Fibroblast of lung (primary cell): ENCODE measurements at regions not wholly inside any gene's neighbourhood (a gene's known extent, or its start where the extent isn't known, plus 50 kb on each side); places are given as distances from the start of the nearest gene placed in this dataset.

Source experiments
- DNase-seq, 2 donors: peaks; one replicate each; pipeline versions ENCODE4 v3.0.0 to v3.0.0-alpha.2; 2010; ENCODE audit warnings: low read depth in 2 of 2
- H2AFZ ChIP-seq: 2 replicates; pipeline ENCODE4 v1.5.1; 2012; ENCODE audit warnings: low read length, control low read depth, inconsistent platforms
- H3K27ac ChIP-seq: 2 replicates; pipeline ENCODE4 v1.5.1; 2011; ENCODE audit warnings: low read length, control low read depth; ENCODE audit not compliant: insufficient read depth
- H3K27me3 ChIP-seq: 2 replicates; pipeline ENCODE4 v1.5.1; 2011; ENCODE audit warnings: mild to moderate bottlenecking, low read length; ENCODE audit not compliant: control insufficient read depth, insufficient read depth
- H3K36me3 ChIP-seq: 2 replicates; pipeline ENCODE4 v1.5.1; 2011; ENCODE audit warnings: low read length; ENCODE audit not compliant: control insufficient read depth, insufficient read depth
- H3K4me1 ChIP-seq: 2 replicates; pipeline ENCODE4 v1.5.1; 2011; ENCODE audit warnings: low read length; ENCODE audit not compliant: control insufficient read depth, insufficient read depth; ENCODE audit errors: extremely low read depth
- H3K4me2 ChIP-seq: 2 replicates; pipeline ENCODE4 v1.5.1; 2011; ENCODE audit warnings: low read length, control low read depth; ENCODE audit not compliant: insufficient read depth; ENCODE audit errors: extremely low read depth
- H3K4me3 ChIP-seq, 4 experiments: fragments of 200-600 bp in 1 of 4; sonication (generic) in 1 of 4; replicated peaks in 1 of 4; 2 replicates each; pipeline ENCODE4 v1.5.1; 2011 to 2016; ENCODE audit warnings: low read length in 4 of 4, low read depth in 3 of 4, mild to moderate bottlenecking in 3 of 4, control low read depth in 2 of 4, inconsistent platforms in 1 of 4, mixed read lengths in 1 of 4; ENCODE audit not compliant: insufficient read depth in 1 of 4; ENCODE audit errors: control extremely low read depth in 1 of 4
- H3K79me2 ChIP-seq: 2 replicates; pipeline ENCODE4 v1.5.1; 2012; ENCODE audit warnings: mild to moderate bottlenecking, low read length, inconsistent platforms; ENCODE audit not compliant: control insufficient read depth, insufficient read depth
- H3K9ac ChIP-seq: 2 replicates; pipeline ENCODE4 v1.5.1; 2011; ENCODE audit warnings: mild to moderate bottlenecking, low read length, control low read depth; ENCODE audit not compliant: insufficient read depth
- H3K9me3 ChIP-seq: 2 replicates; pipeline ENCODE4 v1.5.1; 2012; ENCODE audit warnings: low read depth, low read length; ENCODE audit not compliant: control insufficient read depth, insufficient read depth
- H4K20me1 ChIP-seq: 2 replicates; pipeline ENCODE4 v1.5.1; 2011; ENCODE audit warnings: low read length; ENCODE audit not compliant: control insufficient read depth, insufficient read depth; ENCODE audit errors: extremely low read depth
- EZH2 ChIP-seq: IDR thresholded peaks from 2 replicates; pipeline ENCODE4 v1.5.1; 2012; ENCODE audit warnings: low read length, control low read depth, mild to moderate bottlenecking; ENCODE audit errors: missing control alignments
- TF ChIP-seq, protein P1 (sequence below), 2 donors: IDR thresholded peaks in 1 of 2; conservative IDR thresholded peaks in 1 of 2; 1 replicate in 1 of 2; 2 replicates in 1 of 2; pipeline ENCODE4 v1.5.1; 2011 to 2012; ENCODE audit warnings: low read length in 2 of 2, control low read depth in 1 of 2, inconsistent platforms in 1 of 2, low read depth in 1 of 2, mild to moderate bottlenecking in 1 of 2

DNA sequence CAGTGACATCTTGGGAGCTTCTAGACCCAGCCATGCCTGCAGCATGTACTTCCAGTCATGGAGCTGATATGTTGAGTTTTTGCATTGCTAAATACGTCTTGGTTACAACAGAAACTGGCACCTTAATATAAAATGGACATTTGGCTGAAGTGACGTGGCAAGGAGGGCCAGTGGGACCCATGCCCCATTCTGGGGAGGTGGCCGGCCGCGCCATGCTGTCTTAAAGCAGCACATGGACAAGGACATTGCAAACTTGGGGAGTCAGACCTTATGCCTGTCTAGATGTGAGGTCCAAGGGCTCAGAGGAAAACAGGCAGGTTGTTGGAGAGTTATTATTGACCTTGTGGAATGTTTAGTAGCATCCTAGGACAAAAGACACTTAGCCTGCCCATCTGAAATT lies 588.0 kb upstream of the CDH4 start:
- Histone ChIP-seq H4K20me1 (no peaks in the 10 kb centered on the region), H3K9me3 (no peaks in the 10 kb centered on the region), H2AFZ (no peak overlapping the region), H3K27me3 (no peaks in the 10 kb centered on the region), H3K9ac (no peak overlapping the region), H3K4me2 (no peak overlapping the region), H3K79me2 (no peaks in the 10 kb centered on the region), H3K27ac (no peak overlapping the region), H3K4me3 (no peak overlapping the region), H3K4me1 (no peaks in the 10 kb centered on the region), H3K36me3 (no peaks in the 10 kb centered on the region)
- no peak for TF ChIP-seq EZH2
- TF ChIP-seq, protein P1, sequence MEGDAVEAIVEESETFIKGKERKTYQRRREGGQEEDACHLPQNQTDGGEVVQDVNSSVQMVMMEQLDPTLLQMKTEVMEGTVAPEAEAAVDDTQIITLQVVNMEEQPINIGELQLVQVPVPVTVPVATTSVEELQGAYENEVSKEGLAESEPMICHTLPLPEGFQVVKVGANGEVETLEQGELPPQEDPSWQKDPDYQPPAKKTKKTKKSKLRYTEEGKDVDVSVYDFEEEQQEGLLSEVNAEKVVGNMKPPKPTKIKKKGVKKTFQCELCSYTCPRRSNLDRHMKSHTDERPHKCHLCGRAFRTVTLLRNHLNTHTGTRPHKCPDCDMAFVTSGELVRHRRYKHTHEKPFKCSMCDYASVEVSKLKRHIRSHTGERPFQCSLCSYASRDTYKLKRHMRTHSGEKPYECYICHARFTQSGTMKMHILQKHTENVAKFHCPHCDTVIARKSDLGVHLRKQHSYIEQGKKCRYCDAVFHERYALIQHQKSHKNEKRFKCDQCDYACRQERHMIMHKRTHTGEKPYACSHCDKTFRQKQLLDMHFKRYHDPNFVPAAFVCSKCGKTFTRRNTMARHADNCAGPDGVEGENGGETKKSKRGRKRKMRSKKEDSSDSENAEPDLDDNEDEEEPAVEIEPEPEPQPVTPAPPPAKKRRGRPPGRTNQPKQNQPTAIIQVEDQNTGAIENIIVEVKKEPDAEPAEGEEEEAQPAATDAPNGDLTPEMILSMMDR (conservative IDR thresholded peaks at IDR 0.05 in 1 of 2, IDR thresholded peaks at IDR 0.05 in 1 of 2; ENCODE audit: low read depth in 1 of 2, low read length in 2 of 2): no peak
- DNase-seq: no peak

DNA sequence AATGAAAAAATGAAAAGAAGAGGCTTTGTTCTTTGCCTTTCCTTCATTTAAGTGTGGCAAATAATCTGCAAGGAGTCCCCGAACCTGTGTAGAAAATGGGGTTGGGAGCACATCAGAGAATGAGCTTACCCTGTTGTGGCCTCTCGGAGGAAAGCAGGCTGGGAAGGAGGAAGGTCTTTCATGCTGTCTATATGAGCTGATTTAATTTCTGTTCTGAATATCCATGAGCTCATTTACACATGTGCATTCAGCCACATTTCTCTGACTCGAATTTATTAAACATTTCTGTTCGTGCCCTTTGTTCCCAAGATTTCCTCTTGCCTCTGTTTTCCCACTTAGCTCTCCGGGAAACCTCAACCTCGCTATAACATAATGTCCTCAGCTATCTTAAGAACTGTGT lies 584.4 kb upstream of the CDH4 start:
- H3K4me2 ChIP-seq: no peak overlapping the region
- H3K27ac ChIP-seq: no peak overlapping the region
- DNase-seq: no peak
- H3K9me3 ChIP-seq: no peaks in the 10 kb centered on the region
- no peak overlapping the region for H3K4me3 ChIP-seq
- H3K9ac ChIP-seq: no peak overlapping the region
- TF ChIP-seq, protein P1 (conservative IDR thresholded peaks at IDR 0.05 in 1 of 2, IDR thresholded peaks at IDR 0.05 in 1 of 2; ENCODE audit: low read depth in 1 of 2, low read length in 2 of 2): no peak
- TF ChIP-seq EZH2: no peak
- H3K36me3 ChIP-seq: no peaks in the 10 kb centered on the region
- H3K27me3 ChIP-seq: no peaks in the 10 kb centered on the region
- H4K20me1 ChIP-seq: no peaks in the 10 kb centered on the region
- H2AFZ ChIP-seq: no peak overlapping the region
- no peaks in the 10 kb centered on the region for H3K4me1 ChIP-seq
- H3K79me2 ChIP-seq: no peaks in the 10 kb centered on the region

DNA sequence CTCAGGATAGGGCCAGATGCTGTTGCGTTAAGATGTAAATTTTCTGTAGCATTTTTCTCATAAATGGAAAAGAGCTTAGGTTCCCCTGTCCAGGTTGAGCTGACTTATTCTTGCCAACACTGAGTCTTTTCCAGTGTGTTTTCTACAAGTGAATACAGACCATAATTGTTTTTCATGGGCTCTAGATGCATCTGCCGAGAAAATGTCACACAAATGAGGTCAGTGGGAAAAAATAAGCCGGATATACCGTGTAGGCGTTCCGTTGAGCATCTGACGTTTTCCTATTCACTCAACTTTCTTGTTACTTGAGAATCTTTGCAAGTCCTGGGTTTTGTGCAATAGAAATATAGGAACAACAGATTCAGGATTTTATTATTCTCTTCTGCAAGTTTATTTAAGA lies 582.9 kb upstream of the CDH4 start:
- Histone ChIP-seq H3K9me3 (no peaks in the 10 kb centered on the region), H3K79me2 (no peaks in the 10 kb centered on the region), H4K20me1 (no peaks in the 10 kb centered on the region), H3K36me3 (no peaks in the 10 kb centered on the region), H3K27me3 (no peaks in the 10 kb centered on the region), H3K4me3 (no peak overlapping the region), H3K4me1 (no peaks in the 10 kb centered on the region), H3K27ac (no peak overlapping the region), H3K9ac (no peak overlapping the region), H2AFZ (no peak overlapping the region), H3K4me2 (no peak overlapping the region)
- no peak for DNase-seq
- no peak for TF ChIP-seq EZH2
- TF ChIP-seq, protein P1 (conservative IDR thresholded peaks at IDR 0.05 in 1 of 2, IDR thresholded peaks at IDR 0.05 in 1 of 2; ENCODE audit: low read depth in 1 of 2, low read length in 2 of 2): no peak
